ENCODE measurements at regions not wholly inside any gene's neighbourhood (a gene's known extent, or its start where the extent isn't known, plus 50 kb on each side); places are given as distances from the start of the nearest gene placed in this dataset.

GRCh38 chr10:29144126-29144525 lies 144.7 kb upstream of the LYZL1 start (continued):
- TF ChIP-seq, protein P1, sequence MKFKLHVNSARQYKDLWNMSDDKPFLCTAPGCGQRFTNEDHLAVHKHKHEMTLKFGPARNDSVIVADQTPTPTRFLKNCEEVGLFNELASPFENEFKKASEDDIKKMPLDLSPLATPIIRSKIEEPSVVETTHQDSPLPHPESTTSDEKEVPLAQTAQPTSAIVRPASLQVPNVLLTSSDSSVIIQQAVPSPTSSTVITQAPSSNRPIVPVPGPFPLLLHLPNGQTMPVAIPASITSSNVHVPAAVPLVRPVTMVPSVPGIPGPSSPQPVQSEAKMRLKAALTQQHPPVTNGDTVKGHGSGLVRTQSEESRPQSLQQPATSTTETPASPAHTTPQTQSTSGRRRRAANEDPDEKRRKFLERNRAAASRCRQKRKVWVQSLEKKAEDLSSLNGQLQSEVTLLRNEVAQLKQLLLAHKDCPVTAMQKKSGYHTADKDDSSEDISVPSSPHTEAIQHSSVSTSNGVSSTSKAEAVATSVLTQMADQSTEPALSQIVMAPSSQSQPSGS (CRISPR knock-in tag; IDR thresholded peaks at IDR 0.05), result no peak
- TF ChIP-seq KDM4B (IDR thresholded peaks at IDR 0.05; ENCODE audit: borderline replicate concordance in 2 of 2, low read depth in 1 of 2), result no peak
- TF ChIP-seq HINFP (tag; conservative IDR thresholded peaks at IDR 0.05; ENCODE audit: low read depth), result no peak
- TF ChIP-seq NCOA6 (IDR thresholded peaks at IDR 0.05), result no peak
- TF ChIP-seq, protein P2, sequence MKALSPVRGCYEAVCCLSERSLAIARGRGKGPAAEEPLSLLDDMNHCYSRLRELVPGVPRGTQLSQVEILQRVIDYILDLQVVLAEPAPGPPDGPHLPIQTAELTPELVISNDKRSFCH (CRISPR knock-in tag; IDR thresholded peaks at IDR 0.05), result no peak
- TF ChIP-seq, protein P2 (tag; IDR thresholded peaks at IDR 0.05), result no peak
- TF ChIP-seq, protein P3, sequence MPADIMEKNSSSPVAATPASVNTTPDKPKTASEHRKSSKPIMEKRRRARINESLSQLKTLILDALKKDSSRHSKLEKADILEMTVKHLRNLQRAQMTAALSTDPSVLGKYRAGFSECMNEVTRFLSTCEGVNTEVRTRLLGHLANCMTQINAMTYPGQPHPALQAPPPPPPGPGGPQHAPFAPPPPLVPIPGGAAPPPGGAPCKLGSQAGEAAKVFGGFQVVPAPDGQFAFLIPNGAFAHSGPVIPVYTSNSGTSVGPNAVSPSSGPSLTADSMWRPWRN (IDR thresholded peaks at IDR 0.05; ENCODE audit: low read depth), result no peak
